ENCODE measurements at regions not wholly inside any gene's neighbourhood (a gene's known extent, or its start where the extent isn't known, plus 50 kb on each side); places are given as distances from the start of the nearest gene placed in this dataset.

GRCh38 chr20:12833861-12834260, 174.9 kb upstream of the SPTLC3 start:
- TF ChIP-seq CTCF (IDR thresholded peaks at IDR 0.05) (no peak), POLR2A (IDR thresholded peaks at IDR 0.05) (no peak), EP300 (IDR thresholded peaks at IDR 0.05) (no peak)
